Right ventricle myocardium superior (tissue), 1 donor: ENCODE measurements at regions not wholly inside any gene's neighbourhood (a gene's known extent, or its start where the extent isn't known, plus 50 kb on each side); places are given as distances from the start of the nearest gene placed in this dataset.
"Not testable (repeated sequence)": the region's sequence is repeated elsewhere in the genome, so short reads cannot be mapped to it uniquely, and the experiment has no call there.

Source experiments
- ATAC-seq: fragments of 200-7000 bp; cut with Tn5 transposase; one replicate; pipeline ENCODE4 v1.9.1; 2020; ENCODE audit warnings: mild to moderate bottlenecking; ENCODE audit not compliant: poor library complexity
- DNase-seq: peaks from one replicate; pipeline ENCODE4 v3.0.0-alpha.2; 2020
- intact Hi-C: fragments of 100-400 bp; cut with DNase I; formaldehyde crosslinking; loops from one replicate; pipeline ENCODE4 v1.11.2; 2022
- donor health status: DM: no; HTN: yes; CAD: no; lungs with severe emphysema.

DNA sequence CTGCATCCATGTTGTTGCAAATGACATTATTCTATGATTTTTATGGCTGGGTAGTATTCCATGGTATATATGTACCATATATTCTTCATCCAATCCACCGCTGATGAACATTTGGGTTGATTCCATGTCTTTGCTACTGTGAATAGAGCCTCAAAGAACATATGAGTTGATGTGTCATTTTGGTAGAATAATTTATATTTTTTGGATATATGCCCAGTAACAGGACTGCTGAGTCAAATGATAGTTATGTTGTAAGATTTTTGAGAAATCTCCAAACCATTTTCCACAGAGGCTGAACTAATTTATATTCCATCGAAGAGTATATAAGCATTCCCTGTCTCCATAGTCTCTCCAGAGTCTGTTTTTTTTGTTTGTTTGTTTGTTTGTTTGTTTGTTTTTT lies 1373.5 kb downstream of the GRIK2 start:
- no peak for DNase-seq
- ATAC-seq: no peak
- intact Hi-C loops: no loop called here

DNA sequence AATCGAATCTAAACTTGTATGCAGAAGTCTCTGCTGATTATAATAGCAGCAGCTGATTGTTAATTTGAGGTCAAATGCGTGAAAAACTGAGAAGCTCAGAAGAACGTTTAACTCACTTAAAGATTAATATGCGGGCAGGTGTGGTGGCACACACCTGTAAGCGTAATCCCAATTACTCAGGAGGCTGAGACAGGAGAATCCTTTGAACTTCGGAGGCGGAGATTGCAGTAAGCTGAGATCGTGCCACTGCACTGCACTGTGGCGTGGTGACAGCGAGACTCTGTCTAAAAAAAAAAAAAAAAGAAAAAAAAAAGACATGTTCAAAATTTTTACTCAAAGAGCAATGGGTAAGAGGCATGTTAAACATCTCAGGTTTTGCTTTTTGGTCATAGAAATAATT lies 1370.8 kb downstream of the GRIK2 start:
- no peak for ATAC-seq
- intact Hi-C loops: no loop called here
- no peak for DNase-seq

DNA sequence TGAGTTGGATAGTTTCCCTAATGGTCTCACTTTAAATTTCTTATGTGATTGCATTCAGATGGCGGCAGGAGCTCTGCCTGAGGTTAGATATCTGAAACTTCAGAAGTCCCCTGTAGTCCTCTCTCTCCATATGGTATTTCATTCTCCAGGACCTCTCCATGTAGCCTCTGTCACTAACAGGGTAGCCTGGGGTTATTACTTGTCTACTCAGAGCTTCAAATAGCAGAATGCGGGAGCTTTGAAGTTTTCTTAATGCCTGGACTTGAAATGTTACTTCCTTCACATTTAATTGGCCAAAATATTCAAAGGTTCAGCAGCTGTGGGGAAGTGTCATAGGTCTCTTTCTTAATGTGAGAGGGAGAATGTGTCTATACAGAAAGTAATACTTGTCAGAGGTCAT lies 1370.4 kb downstream of the GRIK2 start:
- DNase-seq (no peak), ATAC-seq (no peak)
- intact Hi-C loops: no loop called here

DNA sequence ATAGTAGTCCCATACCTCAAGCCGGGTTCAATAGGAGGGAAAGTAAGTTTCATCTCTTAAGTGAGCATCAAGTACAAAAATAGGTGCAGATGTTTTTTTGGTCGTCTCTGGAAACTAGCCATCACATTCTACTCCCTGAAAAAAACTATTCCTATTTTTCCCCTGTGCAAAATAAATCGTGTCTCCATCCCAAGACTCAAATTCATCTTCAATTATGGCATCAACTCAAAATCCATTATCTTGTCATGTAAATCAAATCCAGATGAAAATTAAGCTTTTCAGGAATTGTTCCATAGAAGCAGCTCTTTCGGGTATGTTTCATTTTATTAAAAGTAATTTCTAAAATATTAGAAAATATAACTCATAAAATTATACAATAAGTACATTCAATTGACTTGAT lies 1368.4 kb downstream of the GRIK2 start:
- intact Hi-C loops: no loop called here
- DNase-seq (no peak), ATAC-seq (no peak)

DNA sequence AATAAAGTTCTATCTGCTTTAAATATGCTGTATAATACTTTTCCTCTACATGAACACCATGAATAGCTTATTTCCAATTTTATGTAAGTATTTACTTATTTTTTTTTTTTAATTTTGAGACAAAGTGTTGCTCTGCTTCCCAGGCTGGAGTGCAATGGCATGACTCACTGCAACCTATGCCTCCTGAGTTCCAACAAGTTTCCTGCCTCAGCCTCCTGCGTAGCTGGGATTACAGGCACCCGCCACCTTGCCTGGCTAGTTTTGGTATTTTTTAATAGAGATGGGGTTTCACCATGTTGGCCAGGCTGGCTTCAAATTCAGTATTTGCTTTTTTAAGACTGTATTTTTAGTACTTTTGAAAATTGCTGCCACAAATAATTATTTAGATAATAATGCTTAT lies 1365.9 kb downstream of the GRIK2 start:
- ATAC-seq (no peak), DNase-seq (no peak)
- intact Hi-C loops: no loop called here

DNA sequence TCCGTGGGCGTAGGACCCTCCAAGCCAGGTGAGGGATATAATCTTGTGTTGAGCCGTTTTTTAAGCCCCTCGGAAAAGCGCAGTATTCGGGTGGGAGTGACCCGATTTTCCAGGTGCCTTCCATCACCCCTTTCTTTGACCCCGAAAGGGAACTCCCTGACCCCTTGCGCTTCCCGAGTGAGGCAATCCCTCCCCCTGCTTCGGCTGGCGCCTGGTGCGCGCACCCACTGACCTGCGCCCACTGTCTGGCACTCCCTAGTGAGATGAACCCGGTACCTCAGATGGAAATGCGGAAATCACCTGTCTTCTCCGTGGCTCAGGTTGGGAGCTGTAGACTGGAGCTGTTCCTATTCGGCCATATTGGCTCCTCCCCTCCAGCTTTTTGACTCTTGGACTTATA lies 1365.0 kb downstream of the GRIK2 start:
- ATAC-seq, DNase-seq, intact Hi-C loops: not testable (repeated sequence)

DNA sequence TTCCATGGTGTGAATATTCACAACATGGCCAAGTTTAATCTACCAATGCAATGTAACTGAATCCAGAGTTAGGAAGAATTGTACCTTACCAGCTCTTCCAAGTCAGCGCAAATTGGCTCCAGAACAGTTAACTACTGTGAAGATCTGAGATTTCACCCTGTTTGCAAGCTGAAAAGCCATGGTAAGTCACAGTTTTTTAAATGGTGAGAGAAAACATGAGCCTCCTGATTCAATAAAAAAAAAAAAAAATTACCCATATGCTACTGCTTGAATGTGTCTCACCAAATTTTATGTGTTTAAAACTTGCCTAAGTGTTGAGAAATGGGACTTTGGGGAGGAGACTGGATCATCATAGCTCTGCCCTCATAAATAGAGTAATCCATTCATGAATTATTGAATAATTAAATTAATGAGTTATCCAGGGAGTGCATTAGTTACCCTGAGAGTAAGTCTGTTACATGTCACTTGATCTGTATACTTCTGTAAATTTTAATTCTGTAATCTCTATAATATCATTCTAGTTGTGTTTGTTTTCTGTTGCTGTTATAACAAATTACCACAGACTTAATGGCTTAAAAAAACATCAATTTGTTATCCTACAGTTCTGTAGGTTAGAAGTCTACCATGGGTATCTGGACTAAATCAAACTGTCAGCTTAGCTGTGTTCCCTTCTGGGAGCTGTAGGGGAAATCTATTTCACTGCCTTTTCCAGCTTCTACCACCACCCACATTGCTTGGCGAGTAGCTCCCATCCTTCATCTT lies 1355.9 kb downstream of the GRIK2 start:
- ATAC-seq (no peak), DNase-seq (no peak)
- intact Hi-C loops: no loop called here

DNA sequence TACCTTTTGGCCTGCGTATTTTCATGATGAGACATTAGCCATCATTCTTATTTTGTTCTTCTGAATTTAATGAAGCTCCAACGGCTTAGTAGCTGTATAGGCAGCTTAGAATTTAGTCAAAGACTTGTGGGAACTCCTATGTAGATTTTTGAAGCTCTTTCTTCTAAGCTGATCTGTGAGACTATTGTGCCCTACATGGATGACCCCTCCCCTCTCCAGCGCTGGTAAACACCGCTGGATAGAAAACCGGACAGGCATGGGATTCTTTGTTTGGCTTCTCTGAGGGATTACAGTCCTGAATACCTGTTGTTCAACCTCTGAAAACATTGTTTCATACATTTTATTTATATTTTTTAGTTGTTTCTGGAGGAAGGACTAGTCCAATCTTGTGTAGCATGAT lies 1353.4 kb downstream of the GRIK2 start:
- DNase-seq (no peak), ATAC-seq (no peak)
- intact Hi-C loops: no loop called here

DNA sequence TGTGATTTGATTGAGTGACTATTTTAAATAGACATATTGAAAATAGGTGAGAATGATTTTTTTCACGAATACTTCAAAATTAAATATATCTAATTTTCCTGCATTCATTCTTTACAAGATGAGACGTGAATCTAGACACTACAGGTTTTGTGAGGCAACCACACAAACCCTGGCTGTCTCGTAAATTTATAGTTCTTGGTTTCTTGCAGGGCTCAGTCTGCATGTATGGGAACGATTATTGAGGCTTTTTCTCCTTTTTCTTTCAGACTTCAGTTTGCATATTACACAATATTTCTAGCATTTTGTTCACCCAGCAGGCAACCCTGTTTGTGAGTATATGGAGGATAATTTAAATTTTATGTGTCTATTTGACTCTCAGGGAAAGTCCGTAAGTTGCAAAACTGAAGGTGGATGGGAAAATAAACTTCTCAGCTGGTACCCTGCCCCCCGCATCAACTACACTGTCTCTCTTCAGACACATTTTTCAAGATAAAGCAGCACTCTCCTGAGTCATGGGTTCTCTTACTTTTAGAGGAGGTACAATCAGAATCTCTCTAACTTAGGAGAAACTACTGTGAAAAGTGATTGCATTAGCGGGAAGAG lies 1349.3 kb downstream of the GRIK2 start:
- intact Hi-C loops: no loop called here
- ATAC-seq: no peak
- DNase-seq: no peak

DNA sequence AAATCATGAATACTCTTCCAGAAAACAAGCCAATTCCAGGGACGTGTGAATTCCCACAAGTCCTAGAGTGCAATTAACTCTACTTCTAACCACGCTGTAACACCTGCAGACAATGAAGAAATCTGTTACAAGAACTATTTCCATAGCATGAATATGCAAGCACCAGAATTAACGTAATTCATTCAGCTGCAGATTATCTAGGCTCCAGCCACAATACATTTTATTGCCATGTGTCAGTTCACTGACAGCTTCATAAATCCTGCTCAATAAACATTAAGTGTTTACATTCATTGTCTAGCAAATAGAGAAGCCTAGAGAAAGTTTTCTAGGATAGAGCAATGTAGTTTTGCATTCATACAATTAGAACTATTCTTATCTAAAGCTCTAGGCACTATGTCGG lies 1348.5 kb downstream of the GRIK2 start:
- intact Hi-C loops: no loop called here
- ATAC-seq (no peak), DNase-seq (no peak)

DNA sequence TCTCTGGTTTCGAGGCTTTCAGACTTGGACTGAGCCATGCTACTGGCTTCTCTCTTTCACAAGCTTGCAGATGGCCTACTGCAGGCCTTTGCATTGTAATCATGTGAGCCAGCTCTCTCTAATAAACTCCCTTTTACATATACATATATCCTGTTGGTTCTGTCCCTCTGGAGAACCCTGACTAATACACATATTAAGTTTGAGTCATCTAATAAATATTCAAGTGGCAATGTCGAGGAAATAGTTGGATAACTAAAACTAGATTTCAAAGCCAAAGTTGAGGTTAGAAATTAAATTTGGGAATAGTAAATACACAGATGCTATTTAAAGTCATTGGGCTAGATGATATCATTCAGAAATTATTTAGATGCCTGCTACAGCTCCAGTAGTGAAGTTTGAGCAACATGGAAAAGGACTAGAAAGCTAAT lies 1343.4 kb downstream of the GRIK2 start:
- DNase-seq: no peak
- intact Hi-C loops: no loop called here
- ATAC-seq: no peak

DNA sequence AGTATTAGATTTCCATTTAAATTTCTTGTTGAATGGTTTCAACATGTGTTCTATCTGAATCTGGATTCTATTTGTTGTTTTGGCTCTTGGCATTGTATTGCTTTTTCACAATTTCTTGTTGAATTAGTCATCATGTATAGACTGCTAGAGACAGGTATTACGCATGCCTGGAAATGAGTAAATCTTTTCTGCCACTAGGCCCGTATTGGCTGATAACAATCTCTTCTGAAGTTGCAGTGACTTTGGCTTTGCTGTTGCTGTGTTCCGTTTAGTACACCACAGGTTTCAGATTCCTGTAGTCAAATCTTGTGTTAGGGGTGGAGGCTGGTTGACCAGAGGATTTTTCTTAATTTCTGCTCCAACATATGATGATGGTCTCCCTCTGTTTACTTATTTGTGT lies 1339.4 kb downstream of the GRIK2 start:
- DNase-seq: no peak

DNA sequence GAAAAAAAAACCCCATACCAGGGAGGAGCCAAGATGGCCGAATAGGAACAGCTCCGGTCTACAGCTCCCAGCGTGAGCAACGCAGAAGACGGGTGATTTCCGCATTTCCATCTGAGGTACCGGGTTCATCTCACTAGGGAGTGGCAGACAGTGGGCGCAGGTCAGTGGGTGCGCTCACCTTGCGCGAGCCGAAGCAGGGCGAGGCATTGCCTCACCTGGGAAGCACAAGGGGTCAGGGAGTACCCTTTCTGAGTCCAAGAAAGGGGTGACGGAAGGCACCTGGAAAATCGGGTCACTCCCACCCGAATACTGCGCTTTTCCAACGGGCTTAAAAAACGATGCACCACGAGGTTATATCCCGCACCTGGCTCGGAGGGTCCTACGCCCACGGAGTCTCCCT lies 1328.6 kb downstream of the GRIK2 start:
- ATAC-seq, DNase-seq, intact Hi-C loops: not testable (repeated sequence)

More for the DNA sequence above, 1339.4 kb downstream of the GRIK2 start:
- ATAC-seq: no peak
- intact Hi-C loops: no loop called here

DNA sequence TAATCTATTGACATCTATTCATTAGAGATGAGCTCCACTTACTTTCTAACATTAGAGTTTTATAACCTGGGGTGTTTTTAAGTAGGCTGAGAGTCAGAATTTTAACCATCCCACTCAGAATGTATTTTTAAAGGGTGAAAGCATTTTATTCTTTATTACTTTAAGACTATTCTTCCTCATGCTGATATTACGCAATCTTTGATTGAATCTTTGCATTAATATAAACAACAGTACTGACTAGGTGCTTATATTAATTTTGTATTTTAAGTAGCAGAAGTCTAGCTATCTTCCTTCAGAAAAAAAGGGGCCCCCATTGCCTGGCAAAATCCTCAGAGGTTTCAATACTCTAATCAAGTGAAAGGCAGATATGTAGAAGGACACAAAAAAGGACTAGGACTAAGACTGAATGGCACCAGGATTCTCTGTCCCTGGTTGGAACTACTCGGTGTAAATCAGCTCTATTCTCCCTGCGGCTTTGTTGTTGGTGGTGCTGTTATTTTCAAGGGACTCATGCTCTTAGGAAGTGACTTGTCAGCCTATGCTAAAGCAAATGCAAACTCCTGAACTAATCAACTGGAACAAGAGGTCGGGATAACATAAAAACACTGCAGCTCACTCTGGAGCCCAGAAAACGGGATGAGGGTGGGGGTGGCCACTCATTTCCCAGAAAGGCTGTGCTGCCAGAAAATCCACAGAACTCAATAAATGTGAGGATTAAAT lies 1324.4 kb downstream of the GRIK2 start:
- DNase-seq: no peak
- intact Hi-C loops: no loop called here
- no peak for ATAC-seq

DNA sequence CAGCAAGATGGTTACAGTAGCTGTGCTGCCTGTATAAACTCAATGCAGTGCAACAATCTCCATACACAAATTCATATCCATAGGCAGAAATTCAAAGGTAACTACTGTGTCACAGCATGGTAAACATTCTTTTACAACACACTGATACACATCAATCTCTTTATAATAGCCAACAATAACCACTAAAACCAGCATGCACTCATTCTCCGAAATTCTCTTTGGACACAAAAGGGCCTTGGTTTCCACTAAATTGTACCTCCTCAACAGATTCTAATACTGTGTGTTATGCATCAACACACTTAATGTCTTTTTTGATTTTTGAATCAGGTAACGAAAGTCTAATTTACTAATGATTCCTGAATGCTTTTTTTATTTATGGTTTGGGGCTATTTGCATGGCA lies 1323.7 kb downstream of the GRIK2 start:
- ATAC-seq (no peak), DNase-seq (no peak)
- intact Hi-C loops: no loop called here

DNA sequence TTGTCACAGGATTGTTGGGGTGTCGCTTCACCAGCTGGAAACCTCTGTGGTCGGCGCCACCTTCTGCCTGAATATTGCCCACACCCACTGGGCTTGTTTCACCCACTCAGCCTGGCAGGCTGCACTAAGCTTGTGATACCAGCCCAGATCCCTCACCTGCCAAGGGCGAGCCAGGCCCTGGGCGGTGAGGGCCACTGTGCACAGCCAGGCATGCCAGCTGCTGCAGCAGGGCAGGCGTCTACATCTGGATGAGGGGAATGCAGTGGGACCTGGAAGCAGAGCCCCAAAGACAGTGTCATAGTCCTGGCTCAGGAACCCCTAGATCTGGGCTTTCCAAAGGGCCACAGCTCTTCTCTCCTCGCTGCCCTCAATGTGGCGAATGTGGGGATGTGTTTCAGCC lies 1307.5 kb downstream of the GRIK2 start:
- DNase-seq (no peak), ATAC-seq (no peak)

DNA sequence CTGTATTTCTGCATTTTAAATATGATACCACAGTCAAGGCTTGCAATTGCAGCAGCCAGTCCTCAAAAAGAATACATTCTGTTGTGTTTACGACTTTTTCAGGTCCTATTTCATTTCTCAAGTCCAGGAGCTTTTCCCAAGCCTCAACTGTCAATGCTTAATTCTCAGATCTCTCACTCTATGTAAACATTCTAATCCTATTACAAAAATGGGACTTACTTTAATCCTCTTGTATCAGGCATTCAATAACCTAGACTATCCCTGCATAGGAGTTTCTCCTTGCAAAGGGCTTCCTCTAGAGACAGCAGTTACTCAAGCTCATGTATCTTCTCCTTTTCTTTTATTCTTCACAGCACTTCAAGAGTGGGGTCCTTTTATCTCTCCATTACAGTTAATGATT lies 1293.0 kb downstream of the GRIK2 start:
- no peak for DNase-seq
- no peak for ATAC-seq
- intact Hi-C loops: no loop called here

More for the DNA sequence above, 1307.5 kb downstream of the GRIK2 start:
- intact Hi-C loops: no loop called here

DNA sequence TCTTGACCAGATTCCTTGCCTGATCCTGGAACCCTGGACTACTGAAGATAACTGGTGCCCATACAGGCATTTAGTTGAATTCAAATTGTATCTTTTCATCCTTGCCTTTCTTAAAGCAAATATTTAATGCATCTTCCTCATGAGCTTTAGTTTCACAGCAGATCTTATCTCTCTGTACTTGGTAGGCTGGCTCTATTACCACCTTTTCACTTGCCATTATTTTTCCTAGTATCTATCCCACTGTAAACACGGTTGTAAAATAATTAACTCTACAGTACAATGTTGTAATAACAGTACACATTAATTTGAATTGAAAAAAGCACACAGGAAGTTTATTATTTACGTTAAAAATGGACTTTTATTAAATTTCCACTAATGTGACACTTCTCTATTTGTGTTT lies 1286.9 kb downstream of the GRIK2 start:
- no peak for ATAC-seq
- intact Hi-C loops: no loop called here
- DNase-seq: no peak

DNA sequence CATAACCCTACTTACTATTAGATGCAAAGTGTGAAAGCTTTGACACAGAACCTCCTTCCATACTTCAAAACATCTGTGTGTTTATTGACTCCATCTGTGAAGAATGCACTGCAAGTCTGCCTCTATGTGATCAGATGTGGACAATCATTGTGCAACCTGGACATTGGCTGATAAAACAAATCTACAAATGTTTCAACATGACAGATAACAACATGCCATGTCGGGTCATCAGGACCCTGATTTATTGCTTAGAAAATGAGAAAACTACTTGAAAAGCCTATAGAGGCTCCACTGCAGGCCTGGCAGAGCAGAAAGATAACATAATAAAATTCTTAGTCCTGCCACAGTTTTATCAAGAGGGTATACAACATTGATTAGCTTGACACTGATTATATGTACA lies 1286.4 kb downstream of the GRIK2 start:
- ATAC-seq: no peak

DNA sequence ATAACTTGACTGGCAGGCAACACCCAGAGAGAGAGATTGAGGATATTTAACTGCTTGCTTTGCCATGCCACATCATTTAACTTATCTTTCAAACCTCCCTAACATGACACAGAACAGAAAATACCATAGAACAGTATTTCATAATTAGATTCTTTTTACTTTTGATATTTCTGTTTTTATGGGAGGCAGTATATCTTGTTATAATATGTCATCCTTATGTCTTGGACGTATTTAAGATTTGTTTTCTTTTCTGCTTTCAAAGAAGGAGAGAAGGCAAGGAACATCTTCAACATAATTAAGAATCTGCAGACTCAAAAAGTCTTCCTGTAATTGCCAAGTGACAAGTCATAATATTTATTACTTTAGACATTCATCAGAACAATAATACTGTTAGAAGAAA lies 1283.7 kb downstream of the GRIK2 start:
- ATAC-seq (no peak), DNase-seq (no peak)
- intact Hi-C loops: no loop called here

More for the DNA sequence above, 1286.4 kb downstream of the GRIK2 start:
- no peak for DNase-seq
- intact Hi-C loops: no loop called here
